ENCODE measurements at regions not wholly inside any gene's neighbourhood (a gene's known extent, or its start where the extent isn't known, plus 50 kb on each side); places are given as distances from the start of the nearest gene placed in this dataset.
"Not testable (repeated sequence)": the region's sequence is repeated elsewhere in the genome, so short reads cannot be mapped to it uniquely, and the experiment has no call there.

DNA sequence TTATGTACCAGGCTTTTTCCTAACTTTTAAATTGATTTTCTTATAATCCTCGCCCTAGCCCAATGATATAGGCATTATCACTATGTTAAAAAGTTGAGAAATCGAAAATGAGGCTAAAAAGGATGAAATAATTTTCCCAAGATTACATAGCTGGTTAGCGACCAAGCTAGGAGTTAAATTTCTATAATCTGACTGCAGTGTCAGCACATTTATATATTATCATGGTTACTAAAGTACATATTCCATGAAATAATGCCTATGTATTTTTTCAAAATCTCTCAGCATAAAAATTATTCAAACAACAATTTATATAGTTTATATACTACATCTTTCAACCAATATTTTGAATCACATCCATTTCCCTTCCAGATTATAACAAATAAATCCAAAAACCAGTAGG is 317.3 kb upstream of the TFPI start:
- no peak for DNase-seq (ENCODE audit: low read depth)

DNA sequence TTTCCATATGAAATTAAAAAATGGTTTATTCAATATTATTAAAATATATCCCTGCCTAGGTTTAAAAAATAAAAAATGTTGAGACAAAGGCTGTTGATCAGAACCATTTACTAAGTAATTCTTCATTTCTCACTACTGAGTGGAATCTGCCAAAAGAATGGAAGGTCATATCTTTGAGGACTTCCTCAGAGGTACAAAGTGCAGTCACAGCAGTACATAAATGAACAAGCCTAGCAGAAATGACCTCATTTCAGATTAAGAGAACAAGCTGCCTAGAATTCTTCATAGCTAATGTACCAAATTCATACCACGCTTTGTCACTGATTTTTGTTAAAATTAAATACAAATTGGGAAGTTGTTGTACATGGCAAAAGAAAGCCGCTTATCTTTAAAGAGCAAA is 318.9 kb upstream of the TFPI start:
- no peak for DNase-seq (ENCODE audit: low read depth)

- no peak for DNase-seq (ENCODE audit: low read depth)
These were observed 320.6 kb upstream of the TFPI start for GRCh38 chr2:187874786-187875185.

GRCh38 chr2:187875261-187876141 is 321.3 kb upstream of the TFPI start:
- no peak for DNase-seq (ENCODE audit: low read depth)

- DNase-seq (ENCODE audit: low read depth) = no peak
These were observed 322.3 kb upstream of the TFPI start for GRCh38 chr2:187876554-187876953.

DNA sequence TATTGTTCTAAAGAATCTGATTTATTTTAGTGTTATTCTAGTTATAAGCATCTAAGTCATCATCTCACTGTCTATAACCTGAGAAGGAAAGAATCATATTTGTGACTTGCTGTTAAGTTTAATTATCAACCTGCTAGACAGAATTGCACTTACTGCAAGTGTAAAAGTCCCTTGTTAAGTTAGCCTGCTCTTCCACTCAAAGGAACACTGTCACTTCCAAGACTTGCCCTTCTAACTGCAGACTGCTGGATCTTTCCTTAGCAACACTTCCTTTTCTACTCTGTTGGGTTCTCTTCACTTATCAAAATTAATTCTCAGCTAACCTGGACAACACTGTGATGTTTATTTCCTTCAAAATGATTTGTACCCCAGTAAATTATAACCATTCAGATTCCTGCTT is 323.2 kb upstream of the TFPI start:
- DNase-seq (ENCODE audit: low read depth) = no peak

DNA sequence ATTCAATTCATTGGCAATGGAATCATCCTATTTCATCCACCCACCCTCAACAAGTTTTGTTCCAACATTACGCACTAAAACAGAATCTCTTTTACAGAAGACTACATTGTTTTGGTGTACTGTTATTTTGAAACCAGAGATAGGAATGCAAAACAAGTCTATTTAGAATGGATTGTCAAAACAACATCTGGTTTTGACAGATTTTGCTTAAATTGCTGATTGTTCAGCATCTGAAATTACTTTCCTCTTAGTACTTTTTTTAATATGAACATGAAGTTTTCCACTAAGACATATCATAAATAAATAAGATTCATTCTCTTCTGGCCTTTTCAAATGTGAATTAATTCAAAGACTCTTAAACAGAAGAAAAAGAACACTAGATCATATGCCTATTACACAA is 323.9 kb upstream of the TFPI start:
- DNase-seq (ENCODE audit: low read depth) = peak; percentile 4

GRCh38 chr2:187879491-187879890 is 325.3 kb upstream of the TFPI start:
- no peak for DNase-seq (ENCODE audit: low read depth)

- DNase-seq (ENCODE audit: low read depth) = no peak
These were observed 329.8 kb upstream of the TFPI start for GRCh38 chr2:187884003-187884402.

DNA sequence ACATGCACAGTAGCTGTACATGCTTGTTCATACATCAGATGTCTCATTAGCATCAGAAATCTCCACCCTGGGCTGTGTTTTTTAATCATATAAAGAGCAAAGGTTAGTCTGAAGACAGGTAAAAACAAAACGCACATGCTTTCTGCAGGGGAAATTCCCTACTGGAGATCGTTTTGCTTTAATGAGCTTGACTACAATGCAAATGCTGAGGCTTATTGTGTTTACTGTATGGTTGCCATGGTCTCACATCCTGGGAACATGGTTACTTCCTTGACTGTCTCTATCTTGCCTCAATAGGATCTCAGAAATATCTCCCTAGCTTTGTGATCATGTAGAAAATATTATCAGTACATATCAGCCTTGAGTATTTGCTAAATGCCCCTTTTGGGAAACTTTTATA is 336.5 kb upstream of the TFPI start:
- DNase-seq (ENCODE audit: low read depth) = no peak

DNA sequence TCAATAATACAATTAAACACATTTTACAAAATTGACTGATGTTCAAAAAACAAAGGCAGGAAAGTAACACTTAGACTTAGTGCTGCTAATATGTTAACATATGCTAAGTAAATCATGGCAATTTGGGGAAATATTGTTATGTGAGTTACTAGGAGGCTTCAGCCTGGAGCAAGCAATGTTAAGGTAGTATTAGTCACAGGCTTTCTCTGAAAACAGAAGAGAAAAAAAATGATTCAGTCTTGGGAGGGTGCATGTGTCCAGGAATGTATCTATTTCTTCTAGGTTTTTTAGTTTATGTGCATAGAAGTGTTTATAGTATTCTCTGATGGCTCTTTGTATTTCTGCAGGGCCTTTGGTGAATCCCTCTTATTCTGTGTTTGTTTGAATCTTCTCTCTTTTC is 345.8 kb upstream of the TFPI start:
- DNase-seq (ENCODE audit: low read depth) = no peak

GRCh38 chr2:187906021-187906420 is 351.8 kb upstream of the TFPI start:
- DNase-seq (ENCODE audit: low read depth) = no peak

DNA sequence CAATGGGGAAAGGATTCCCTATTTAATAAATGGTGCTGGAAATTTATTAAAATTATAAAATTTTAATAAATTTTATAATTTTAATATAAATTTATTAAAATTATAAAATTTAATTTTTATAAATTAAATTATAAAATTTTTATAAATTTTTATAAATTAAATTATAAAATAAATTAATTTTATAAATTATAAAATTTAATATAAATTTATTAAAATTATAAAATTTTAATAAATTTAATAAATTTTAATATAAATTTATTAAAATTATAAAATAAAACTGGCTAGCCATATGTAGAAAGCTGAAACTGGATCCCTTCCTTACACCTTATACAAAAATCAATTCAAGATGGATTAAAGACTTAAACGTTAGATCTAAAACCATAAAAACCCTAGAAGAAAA is 356.7 kb upstream of the TFPI start:
- DNase-seq (ENCODE audit: low read depth) = not testable (repeated sequence)

- no peak for DNase-seq (ENCODE audit: low read depth)
These were observed 358.7 kb upstream of the TFPI start for GRCh38 chr2:187912950-187913349.

DNA sequence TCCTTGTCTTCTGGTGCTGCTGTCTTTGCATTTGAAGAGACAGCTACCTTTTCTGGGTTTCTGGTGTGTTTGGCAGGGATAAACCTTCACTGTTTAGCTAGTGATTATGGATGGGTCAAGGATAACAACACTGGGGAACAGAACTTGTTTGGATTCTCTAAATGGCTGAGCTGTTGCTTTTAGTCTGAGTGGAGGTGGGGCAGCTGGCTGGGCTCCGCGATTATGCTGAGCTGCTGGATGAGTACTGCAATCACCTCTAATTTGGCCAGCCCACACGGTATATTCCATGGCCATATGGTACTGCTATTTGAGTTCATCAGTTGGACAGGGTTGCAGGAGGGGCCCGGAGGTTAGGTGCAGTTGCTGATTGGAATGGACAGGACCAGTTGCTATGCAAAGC is 361.6 kb upstream of the TFPI start:
- DNase-seq (ENCODE audit: low read depth) = no peak

GRCh38 chr2:187916799-187917198 is 362.6 kb upstream of the TFPI start:
- no peak for DNase-seq (ENCODE audit: low read depth)

GRCh38 chr2:187917535-187917934 is 363.3 kb upstream of the TFPI start:
- no peak for DNase-seq (ENCODE audit: low read depth)

GRCh38 chr2:187918996-187919821 is 365.0 kb upstream of the TFPI start:
- no peak for DNase-seq (ENCODE audit: low read depth)

- DNase-seq (ENCODE audit: low read depth) = no peak
These were observed 366.3 kb upstream of the TFPI start for GRCh38 chr2:187920511-187920910.

- DNase-seq (ENCODE audit: low read depth) = no peak
These were observed 368.6 kb upstream of the TFPI start for GRCh38 chr2:187922846-187923245.

- DNase-seq (ENCODE audit: low read depth) = no peak
These were observed 367.4 kb upstream of the GULP1 start for GRCh38 chr2:187924293-187924692.

GRCh38 chr2:187934236-187934635 is 357.4 kb upstream of the GULP1 start:
- DNase-seq (ENCODE audit: low read depth) = no peak

DNA sequence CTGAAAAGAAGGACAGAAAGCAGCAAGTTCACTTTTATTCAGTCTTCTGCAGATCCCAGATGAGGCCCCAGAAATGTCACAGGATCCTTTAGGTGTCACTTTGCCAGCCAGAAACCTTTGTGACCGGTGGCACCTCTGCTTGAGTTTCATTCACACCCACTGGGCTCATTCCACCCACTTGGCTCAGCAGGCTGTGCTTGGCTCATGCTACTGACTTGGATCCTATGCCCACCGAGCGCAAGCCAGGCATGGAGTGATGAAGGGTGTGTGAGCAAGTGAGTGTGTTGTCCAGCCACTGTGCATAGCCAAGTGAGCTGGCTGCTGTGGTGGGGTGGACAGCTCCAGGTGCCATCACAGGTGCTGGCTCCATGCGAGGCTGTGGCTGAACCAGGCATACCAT is 357.0 kb upstream of the GULP1 start:
- no peak for DNase-seq (ENCODE audit: low read depth)
